ENCODE measurements at regions not wholly inside any gene's neighbourhood (a gene's known extent, or its start where the extent isn't known, plus 50 kb on each side); places are given as distances from the start of the nearest gene placed in this dataset.

DNA sequence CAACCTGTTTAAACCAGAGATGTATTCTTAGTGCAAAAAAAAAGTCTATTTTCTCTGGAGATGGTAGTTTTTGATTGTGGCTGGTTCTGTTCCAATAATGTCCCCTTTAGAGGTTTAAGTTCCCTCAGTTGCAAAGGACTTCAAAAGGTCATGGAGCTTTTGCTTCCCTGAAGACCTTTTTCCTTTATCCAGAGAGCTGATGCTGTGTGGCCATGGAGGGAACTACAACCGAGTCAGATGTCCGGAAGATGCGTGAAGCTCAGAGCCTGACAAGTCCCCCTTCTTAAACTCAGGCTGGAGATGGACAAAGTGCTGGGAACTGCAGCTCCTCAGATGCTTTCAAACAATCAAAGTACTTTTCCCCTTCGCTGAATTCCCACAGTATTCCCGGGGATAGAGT, 176.1 kb downstream of the TMEM18 start:
- Histone ChIP-seq H3K36me3 (ENCODE audit: insufficient read depth, low read length) (no peaks in the 10 kb centered on the region), H4K20me1 (ENCODE audit: insufficient read depth, low read length) (no peaks in the 10 kb centered on the region), H3K4me3 (ENCODE audit: insufficient read depth, low read depth, low read length) (no peak overlapping the region), H2AFZ (ENCODE audit: low read depth, low read length) (no peak overlapping the region), H3K4me1 (ENCODE audit: insufficient read depth, low read length) (no peaks in the 10 kb centered on the region), H3K4me2 (ENCODE audit: low read length) (no peak overlapping the region), H3K79me2 (ENCODE audit: insufficient read depth, low read length) (no peaks in the 10 kb centered on the region), H3K27me3 (ENCODE audit: insufficient read depth, low read length) (no peaks in the 10 kb centered on the region), H3K9me3 (ENCODE audit: insufficient read depth, low read depth, low read length) (no peaks in the 10 kb centered on the region), H3K9ac (ENCODE audit: low read length) (no peak overlapping the region), H3K27ac (ENCODE audit: low read depth, low read length) (no peak overlapping the region)
- no peak for FAIRE-seq
- TF ChIP-seq, protein P1, sequence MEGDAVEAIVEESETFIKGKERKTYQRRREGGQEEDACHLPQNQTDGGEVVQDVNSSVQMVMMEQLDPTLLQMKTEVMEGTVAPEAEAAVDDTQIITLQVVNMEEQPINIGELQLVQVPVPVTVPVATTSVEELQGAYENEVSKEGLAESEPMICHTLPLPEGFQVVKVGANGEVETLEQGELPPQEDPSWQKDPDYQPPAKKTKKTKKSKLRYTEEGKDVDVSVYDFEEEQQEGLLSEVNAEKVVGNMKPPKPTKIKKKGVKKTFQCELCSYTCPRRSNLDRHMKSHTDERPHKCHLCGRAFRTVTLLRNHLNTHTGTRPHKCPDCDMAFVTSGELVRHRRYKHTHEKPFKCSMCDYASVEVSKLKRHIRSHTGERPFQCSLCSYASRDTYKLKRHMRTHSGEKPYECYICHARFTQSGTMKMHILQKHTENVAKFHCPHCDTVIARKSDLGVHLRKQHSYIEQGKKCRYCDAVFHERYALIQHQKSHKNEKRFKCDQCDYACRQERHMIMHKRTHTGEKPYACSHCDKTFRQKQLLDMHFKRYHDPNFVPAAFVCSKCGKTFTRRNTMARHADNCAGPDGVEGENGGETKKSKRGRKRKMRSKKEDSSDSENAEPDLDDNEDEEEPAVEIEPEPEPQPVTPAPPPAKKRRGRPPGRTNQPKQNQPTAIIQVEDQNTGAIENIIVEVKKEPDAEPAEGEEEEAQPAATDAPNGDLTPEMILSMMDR (IDR thresholded peaks at IDR 0.05; ENCODE audit: insufficient read depth, low read depth, low read length): peak; percentile 3
- TF ChIP-seq EZH2 (IDR thresholded peaks at IDR 0.05; ENCODE audit: insufficient read depth, low read length): no peak
- no peak overlapping the region for H3K27ac Mint-ChIP-seq (ENCODE audit: unreplicated experiment)
- no peaks in the 10 kb centered on the region for H3K36me3 Mint-ChIP-seq (ENCODE audit: low read depth, unreplicated experiment)
- DNase-seq (ENCODE audit: low read depth): no peak
- H3K27me3 Mint-ChIP-seq (ENCODE audit: low read depth, unreplicated experiment): peaks cover 45% of the 10 kb centered on the region
- no peak overlapping the region for H3K4me3 Mint-ChIP-seq (ENCODE audit: unreplicated experiment)
- H3K9me3 Mint-ChIP-seq (ENCODE audit: unreplicated experiment): peaks cover 2% of the 10 kb centered on the region
- no peaks in the 10 kb centered on the region for H3K4me1 Mint-ChIP-seq (ENCODE audit: low read depth, unreplicated experiment)

DNA sequence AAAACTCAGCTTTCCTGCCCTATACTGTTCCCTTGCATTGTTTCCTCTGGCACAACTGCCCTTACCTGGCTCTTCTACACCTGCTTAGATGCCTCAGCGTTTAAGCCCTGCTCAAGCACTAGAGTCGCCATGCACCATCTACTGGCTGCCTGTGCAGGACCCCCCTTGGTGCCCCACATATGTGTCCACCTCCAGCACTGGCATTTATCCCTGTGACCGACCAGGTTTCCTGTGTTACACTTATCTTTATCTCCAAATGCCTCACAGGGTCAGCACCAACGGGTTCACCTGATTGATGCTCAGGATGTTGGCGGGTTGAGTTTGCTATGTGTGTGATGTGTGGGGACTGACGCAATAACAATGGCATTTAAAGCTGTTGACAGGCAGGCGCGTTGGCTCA, 177.5 kb downstream of the TMEM18 start:
- no peak overlapping the region for H2AFZ ChIP-seq (ENCODE audit: low read depth, low read length)
- TF ChIP-seq EZH2 (IDR thresholded peaks at IDR 0.05; ENCODE audit: insufficient read depth, low read length): no peak
- TF ChIP-seq, protein P1 (IDR thresholded peaks at IDR 0.05; ENCODE audit: insufficient read depth, low read depth, low read length): no peak
- Mint-ChIP-seq H3K4me1 (ENCODE audit: low read depth, unreplicated experiment) (no peaks in the 10 kb centered on the region), H3K4me3 (ENCODE audit: unreplicated experiment) (no peak overlapping the region), H3K9me3 (ENCODE audit: unreplicated experiment) (peaks cover 2% of the 10 kb centered on the region), H3K27me3 (ENCODE audit: low read depth, unreplicated experiment) (peaks cover 34% of the 10 kb centered on the region), H3K27ac (ENCODE audit: unreplicated experiment) (no peak overlapping the region), H3K36me3 (ENCODE audit: low read depth, unreplicated experiment) (no peaks in the 10 kb centered on the region)
- H3K27me3 ChIP-seq (ENCODE audit: insufficient read depth, low read length): no peaks in the 10 kb centered on the region
- no peak overlapping the region for H3K9ac ChIP-seq (ENCODE audit: low read length)
- H3K4me1 ChIP-seq (ENCODE audit: insufficient read depth, low read length): no peaks in the 10 kb centered on the region
- H3K36me3 ChIP-seq (ENCODE audit: insufficient read depth, low read length): no peaks in the 10 kb centered on the region
- H3K4me2 ChIP-seq (ENCODE audit: low read length): no peak overlapping the region
- H3K9me3 ChIP-seq (ENCODE audit: insufficient read depth, low read depth, low read length): no peaks in the 10 kb centered on the region
- no peak overlapping the region for H3K27ac ChIP-seq (ENCODE audit: low read depth, low read length)
- no peak for DNase-seq (ENCODE audit: low read depth)
- H4K20me1 ChIP-seq (ENCODE audit: insufficient read depth, low read length): no peaks in the 10 kb centered on the region
- no peaks in the 10 kb centered on the region for H3K79me2 ChIP-seq (ENCODE audit: insufficient read depth, low read length)
- FAIRE-seq: no peak
- no peak overlapping the region for H3K4me3 ChIP-seq (ENCODE audit: insufficient read depth, low read depth, low read length)

DNA sequence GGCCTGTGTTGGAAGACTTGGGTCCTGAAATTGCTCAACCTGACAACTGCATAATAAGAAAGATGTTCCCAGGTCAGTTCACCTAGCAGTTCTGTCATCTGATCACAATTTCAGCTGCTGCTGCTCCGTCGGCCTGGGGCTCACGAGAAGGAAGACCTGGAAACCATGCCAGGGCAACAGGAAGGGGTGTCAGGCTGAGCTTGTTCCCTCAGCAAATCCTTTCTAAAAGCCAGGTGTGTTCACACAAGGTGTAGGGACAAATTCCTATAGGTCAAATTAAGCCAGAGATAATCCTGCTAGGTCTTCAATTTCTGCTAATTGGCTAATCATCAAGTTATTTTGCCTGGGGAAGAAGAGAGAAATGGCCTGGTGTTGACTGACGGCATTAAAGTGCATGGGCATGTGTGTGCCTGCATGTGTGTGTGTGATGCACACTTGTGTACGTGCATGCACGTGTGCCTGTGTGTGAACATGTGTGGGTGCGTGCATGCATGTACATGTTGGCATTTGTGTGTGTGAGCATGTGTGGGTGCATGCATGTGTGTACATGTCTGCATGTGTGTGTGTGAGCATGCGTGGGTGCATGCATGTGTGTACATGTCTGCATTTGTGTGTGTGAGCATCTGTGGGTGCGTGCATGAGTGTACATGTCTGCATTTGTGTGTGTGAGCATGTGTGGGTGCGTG, 178.6 kb downstream of the TMEM18 start:
- no peaks in the 10 kb centered on the region for H4K20me1 ChIP-seq (ENCODE audit: insufficient read depth, low read length)
- Mint-ChIP-seq H3K9me3 (ENCODE audit: unreplicated experiment) (peaks cover 2% of the 10 kb centered on the region), H3K27ac (ENCODE audit: unreplicated experiment) (no peak overlapping the region), H3K27me3 (ENCODE audit: low read depth, unreplicated experiment) (peaks cover 28% of the 10 kb centered on the region), H3K36me3 (ENCODE audit: low read depth, unreplicated experiment) (no peaks in the 10 kb centered on the region), H3K4me1 (ENCODE audit: low read depth, unreplicated experiment) (no peaks in the 10 kb centered on the region), H3K4me3 (ENCODE audit: unreplicated experiment) (no peak overlapping the region)
- no peak overlapping the region for H3K4me3 ChIP-seq (ENCODE audit: insufficient read depth, low read depth, low read length)
- H3K4me2 ChIP-seq (ENCODE audit: low read length): no peak overlapping the region
- H3K9me3 ChIP-seq (ENCODE audit: insufficient read depth, low read depth, low read length): no peaks in the 10 kb centered on the region
- H3K9ac ChIP-seq (ENCODE audit: low read length): no peak overlapping the region
- no peaks in the 10 kb centered on the region for H3K27me3 ChIP-seq (ENCODE audit: insufficient read depth, low read length)
- FAIRE-seq: no peak
- no peak for TF ChIP-seq EZH2 (IDR thresholded peaks at IDR 0.05; ENCODE audit: insufficient read depth, low read length)
- TF ChIP-seq, protein P1 (IDR thresholded peaks at IDR 0.05; ENCODE audit: insufficient read depth, low read depth, low read length): no peak
- H3K4me1 ChIP-seq (ENCODE audit: insufficient read depth, low read length): no peaks in the 10 kb centered on the region
- H3K36me3 ChIP-seq (ENCODE audit: insufficient read depth, low read length): no peaks in the 10 kb centered on the region
- no peak for DNase-seq (ENCODE audit: low read depth)
- H2AFZ ChIP-seq (ENCODE audit: low read depth, low read length): no peak overlapping the region
- no peaks in the 10 kb centered on the region for H3K79me2 ChIP-seq (ENCODE audit: insufficient read depth, low read length)
- H3K27ac ChIP-seq (ENCODE audit: low read depth, low read length): no peak overlapping the region

Data from astrocyte (in vitro differentiated cells and primary cell).